Pancreas (tissue), 10 donors: ENCODE measurements at regions not wholly inside any gene's neighbourhood (a gene's known extent, or its start where the extent isn't known, plus 50 kb on each side); places are given as distances from the start of the nearest gene placed in this dataset.
A peak's percentile ranks its signal among the peaks of the same experiment; 100 is the strongest.

Source experiments
- ATAC-seq, 4 donors: fragments of 200-7000 bp; cut with Tn5 transposase; one replicate each; pipeline versions ENCODE4 v1.8.0 to v1.9.1; 2020; ENCODE audit warnings: mild to moderate bottlenecking in 4 of 4, moderate library complexity in 4 of 4
- DNase-seq, 6 donors: peaks; one replicate each; pipeline ENCODE4 v3.0.0-alpha.2; 2020
- FAIRE-seq: peaks from 2 replicates; lab custom pipeline; 2012; peaks lifted over from hg19 to GRCh38; lab: Jason Lieb, UNC
- H3K27ac ChIP-seq, 4 donors: fragments of 200-600 bp; sonication (generic); 1 replicate in 3 of 4; 2 replicates in 1 of 4; pipeline versions ENCODE4 v1.5.0 to v1.8.0; 2020
- H3K27me3 ChIP-seq, 4 donors: fragments of 200-600 bp; one replicate each; pipeline ENCODE4 v1.8.0; 2021
- H3K36me3 ChIP-seq, 3 donors: fragments of 200-600 bp; sonication (generic) in 1 of 3; one replicate each; pipeline versions ENCODE4 v1.5.0 to v1.8.0; 2020 to 2021
- H3K4me1 ChIP-seq, 3 donors: fragments of 200-600 bp; one replicate each; pipeline ENCODE4 v1.8.0; 2021
- H3K4me3 ChIP-seq, 4 donors: fragments of 200-600 bp; sonication (generic) in 2 of 4; one replicate each; pipeline versions ENCODE4 v1.5.0 to v1.8.0; 2020 to 2021
- H3K9me3 ChIP-seq, 4 donors: fragments of 200-600 bp; one replicate each; pipeline ENCODE4 v1.8.0; 2021
- CTCF ChIP-seq, 4 donors: fragments of 200-600 bp; sonication (generic) in 3 of 4; IDR thresholded peaks; one replicate each; pipeline versions ENCODE4 v1.5.0 to v1.8.0; 2021; ENCODE audit warnings: antibody characterized with exemption in 4 of 4
- WGBS, 2 donors: extraction: QIAGEN DNeasy Blood & Tissue Kit; methylation state at CpG; one replicate each; pipeline ENCODE4 v1.1.7; 2013; 5-methylcytosine and 5-hydroxymethylcytosine counted together
- intact Hi-C, 3 donors: fragments of 100-400 bp; cut with DNase I; formaldehyde crosslinking; loops; one replicate each; pipeline versions ENCODE4 v1.11.1 to v1.14.2; 2022
- donor health status: healthy with polysubstance abuse.
- donor health status: DM: no; HTN: no; CAD: no; lungs with moderate emphysema.
- donor health status: DM: no; HTN: no; CAD: no.
- donor health status: control.
- donor health status: control.
- donor health status: Bipolar disorder and iron deficiency.
- donor health status: DM: yes; HTN: yes; CAD: no.
- donor health status: DM: no; HTN: no; CAD: no.
- donor health status: DM: no; HTN: no; CAD: no.
- donor health status: DM: yes; HTN: yes; CAD: no.

GRCh38 chr10:130884456-130884855 is 427.1 kb downstream of the TCERG1L start:
- FAIRE-seq (no peak), ATAC-seq (peak in 2 of 4 donors; percentile 57 to 62), DNase-seq (peak in 2 of 6 donors; percentile 9 to 20)
- no peak for TF ChIP-seq CTCF (IDR thresholded peaks at IDR 0.05)
- WGBS, 2 donors: 40 to 44% methylated on average over 12 of the region's 12 CpGs
- intact Hi-C loops: no loop called here
- Histone ChIP-seq H3K9me3 (no peaks in the 10 kb centered on the region), H3K27me3 (peaks cover 0 to 3% (median 0%) of the 10 kb centered on the region in 4 donors), H3K4me3 (no peak overlapping the region), H3K27ac (no peak overlapping the region), H3K4me1 (no peaks in the 10 kb centered on the region), H3K36me3 (no peaks in the 10 kb centered on the region)

GRCh38 chr10:130885021-130885655 is 426.4 kb downstream of the TCERG1L start:
- WGBS, 2 donors: 55 to 63% methylated on average over 22 of the region's 22 CpGs
- no peak overlapping the region for H3K27ac ChIP-seq
- ATAC-seq (no peak), DNase-seq (no peak), FAIRE-seq (no peak)
- no peaks in the 10 kb centered on the region for H3K36me3 ChIP-seq
- H3K4me1 ChIP-seq: no peaks in the 10 kb centered on the region
- TF ChIP-seq CTCF (IDR thresholded peaks at IDR 0.05): no peak
- intact Hi-C loops: no loop called here
- H3K27me3 ChIP-seq: peaks cover 0 to 3% (median 0%) of the 10 kb centered on the region in 4 donors
- H3K4me3 ChIP-seq: no peak overlapping the region
- H3K9me3 ChIP-seq: no peaks in the 10 kb centered on the region

GRCh38 chr10:130887170-130887569 is 424.4 kb downstream of the TCERG1L start:
- 56 to 60% methylated on average over 7 of the region's 7 CpGs for WGBS, 2 donors
- FAIRE-seq (no peak), DNase-seq (no peak), ATAC-seq (no peak)
- no peak overlapping the region for H3K4me3 ChIP-seq
- H3K36me3 ChIP-seq: no peaks in the 10 kb centered on the region
- no peaks in the 10 kb centered on the region for H3K9me3 ChIP-seq
- H3K27me3 ChIP-seq: no peaks in the 10 kb centered on the region
- no peak overlapping the region for H3K27ac ChIP-seq
- TF ChIP-seq CTCF (IDR thresholded peaks at IDR 0.05): no peak
- H3K4me1 ChIP-seq: no peaks in the 10 kb centered on the region
- intact Hi-C loops: no loop called here

GRCh38 chr10:130888493-130888892 is 423.0 kb downstream of the TCERG1L start:
- no peak overlapping the region for H3K4me3 ChIP-seq
- H3K27me3 ChIP-seq: no peaks in the 10 kb centered on the region
- H3K36me3 ChIP-seq: no peaks in the 10 kb centered on the region
- H3K27ac ChIP-seq: no peak overlapping the region
- ATAC-seq: no peak
- 83 to 91% methylated on average over 2 of the region's 2 CpGs for WGBS, 2 donors
- DNase-seq: no peak
- FAIRE-seq: no peak
- intact Hi-C loops: no loop called here
- TF ChIP-seq CTCF (IDR thresholded peaks at IDR 0.05): no peak
- H3K4me1 ChIP-seq: no peaks in the 10 kb centered on the region
- no peaks in the 10 kb centered on the region for H3K9me3 ChIP-seq

GRCh38 chr10:130889240-130889639 is 422.3 kb downstream of the TCERG1L start:
- Histone ChIP-seq H3K27ac (no peak overlapping the region), H3K4me3 (no peak overlapping the region), H3K9me3 (no peaks in the 10 kb centered on the region), H3K27me3 (no peaks in the 10 kb centered on the region), H3K36me3 (no peaks in the 10 kb centered on the region), H3K4me1 (no peaks in the 10 kb centered on the region)
- TF ChIP-seq CTCF (IDR thresholded peaks at IDR 0.05): no peak
- intact Hi-C loops: no loop called here
- FAIRE-seq (no peak), DNase-seq (no peak), ATAC-seq (no peak)
- WGBS, 2 donors: 68 to 73% methylated on average over 8 of the region's 8 CpGs
